GM19324 (cell line): ENCODE measurements at regions not wholly inside any gene's neighbourhood (a gene's known extent, or its start where the extent isn't known, plus 50 kb on each side); places are given as distances from the start of the nearest gene placed in this dataset.
"Not testable (repeated sequence)": the region's sequence is repeated elsewhere in the genome, so short reads cannot be mapped to it uniquely, and the experiment has no call there.

Experiments
- ATAC-seq: cut with Tn5 transposase; IDR thresholded peaks from one replicate; pipeline ENCODE4 v1.9.1; 2021; ENCODE audit warnings: mild to moderate bottlenecking, moderate library complexity; ENCODE audit not compliant: unreplicated experiment, low FRiP score

DNA sequence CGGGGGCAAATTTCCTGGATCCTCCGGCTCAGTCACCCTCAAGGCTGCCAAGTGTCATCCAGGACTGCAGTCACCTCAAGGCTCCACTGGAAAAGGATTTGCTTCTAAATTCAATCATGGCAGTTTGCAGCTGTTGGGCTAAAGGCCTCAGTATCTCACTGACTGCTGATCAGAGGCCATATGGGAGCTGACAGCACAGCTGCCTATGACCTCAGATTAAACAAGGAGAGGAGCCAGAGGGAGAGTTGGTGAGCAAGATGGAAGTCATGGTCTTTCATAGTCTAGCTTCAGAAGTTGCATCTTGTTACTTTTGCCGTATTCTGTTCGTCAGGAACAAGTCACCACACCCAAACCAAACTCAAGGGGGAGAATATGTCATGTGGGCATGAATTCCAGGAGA lies 849.7 kb downstream of the UQCRFS1 start:
- no peak for ATAC-seq

DNA sequence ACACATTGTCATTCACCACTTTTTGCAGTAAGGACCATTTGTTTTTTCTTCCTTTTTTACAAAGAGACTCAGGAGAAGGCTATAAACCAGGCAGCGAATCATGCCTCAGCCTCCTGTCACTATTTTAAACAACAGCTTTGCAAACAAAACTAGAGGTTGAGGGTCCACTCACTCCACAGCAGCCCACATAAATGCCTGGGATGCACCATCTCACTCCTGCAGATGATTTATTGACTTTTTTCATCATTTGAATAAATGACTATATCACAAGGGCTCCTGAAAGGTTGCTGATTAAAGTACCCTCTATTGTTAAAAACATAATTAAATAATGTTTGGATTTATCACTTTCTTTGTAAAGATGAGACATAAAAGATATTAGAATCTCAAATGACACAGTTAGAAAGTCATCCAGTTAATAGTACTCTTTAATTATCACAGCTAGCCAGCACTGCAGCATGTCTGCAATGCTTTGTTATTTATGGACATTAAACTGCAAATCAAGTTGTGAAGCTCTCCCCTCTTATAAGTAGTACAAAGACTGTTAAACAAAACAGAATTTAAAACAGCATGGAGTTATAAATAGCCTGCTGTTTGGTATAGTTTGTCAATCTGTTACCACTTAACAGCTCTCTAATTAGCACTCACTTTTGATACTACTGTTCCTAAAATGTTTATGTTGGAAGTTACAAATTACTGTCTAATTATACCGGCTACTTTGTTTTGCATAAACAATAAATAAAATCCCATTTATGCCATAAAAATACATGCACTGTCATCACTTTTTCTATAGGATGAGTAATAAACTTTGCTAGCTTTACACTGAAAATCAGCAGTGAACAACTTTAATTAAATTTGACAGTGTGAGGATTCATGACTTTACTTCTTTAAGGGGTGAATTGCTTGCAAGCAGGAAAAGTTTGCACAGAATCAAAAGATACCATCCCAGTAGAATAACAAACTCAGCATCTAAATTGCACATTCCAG lies 853.2 kb downstream of the UQCRFS1 start:
- no peak for ATAC-seq

DNA sequence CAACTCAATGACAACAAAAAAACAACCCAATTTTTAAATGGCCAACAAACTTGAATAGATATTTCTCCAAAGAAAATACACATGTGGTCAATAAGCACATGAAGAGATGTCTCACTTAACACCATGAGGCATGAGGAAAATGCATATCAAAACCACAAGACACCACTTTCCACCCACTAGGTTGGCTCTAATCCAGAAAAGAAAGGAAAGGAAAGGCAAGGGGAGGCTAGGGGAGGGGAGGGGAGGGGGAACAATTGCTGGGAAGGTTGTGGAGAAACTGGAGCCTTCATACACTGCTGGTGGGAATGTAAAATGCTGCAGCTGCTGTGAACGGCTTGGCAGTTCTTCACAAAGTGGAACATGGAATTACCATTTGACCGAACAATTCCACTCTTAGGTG lies 854.3 kb downstream of the UQCRFS1 start:
- no peak for ATAC-seq

DNA sequence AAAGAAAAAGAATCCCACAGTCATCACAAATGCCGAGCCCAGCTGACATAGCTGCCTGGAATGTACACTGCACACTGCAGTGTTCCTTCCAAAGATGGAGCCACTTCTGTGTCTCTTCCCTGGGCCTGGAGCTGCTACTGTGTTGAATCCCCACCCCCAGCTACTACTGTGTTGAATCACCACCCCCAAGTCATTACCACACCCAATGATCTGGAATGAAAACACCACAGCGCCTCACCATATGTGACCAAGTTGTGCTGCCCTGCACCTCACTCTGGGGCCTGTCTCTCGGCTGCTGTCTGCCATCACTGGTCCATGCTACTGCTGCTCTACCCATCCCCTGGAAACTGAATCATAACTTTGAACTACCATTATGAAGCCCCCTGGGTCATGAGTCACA lies 861.2 kb downstream of the UQCRFS1 start:
- ATAC-seq = no peak

DNA sequence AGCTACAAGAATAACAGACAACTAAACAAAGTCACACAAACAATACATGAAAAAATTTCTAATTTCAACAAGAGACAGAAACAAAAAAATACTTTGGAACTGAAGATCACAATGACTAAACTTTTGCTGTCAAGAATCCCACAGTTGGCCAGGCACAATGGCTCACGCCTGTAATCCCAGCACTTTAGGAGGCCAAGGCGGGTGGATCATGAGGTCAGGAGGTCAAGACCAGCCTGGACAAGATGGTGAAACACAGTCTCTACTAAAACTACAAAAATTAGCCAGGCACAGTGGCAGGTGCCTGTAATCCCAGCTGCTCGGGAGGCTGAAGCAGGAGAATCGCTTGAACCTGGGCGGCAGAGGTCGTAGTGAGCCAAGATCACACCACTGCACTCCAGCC lies 861.6 kb downstream of the UQCRFS1 start:
- ATAC-seq = not testable (repeated sequence)

DNA sequence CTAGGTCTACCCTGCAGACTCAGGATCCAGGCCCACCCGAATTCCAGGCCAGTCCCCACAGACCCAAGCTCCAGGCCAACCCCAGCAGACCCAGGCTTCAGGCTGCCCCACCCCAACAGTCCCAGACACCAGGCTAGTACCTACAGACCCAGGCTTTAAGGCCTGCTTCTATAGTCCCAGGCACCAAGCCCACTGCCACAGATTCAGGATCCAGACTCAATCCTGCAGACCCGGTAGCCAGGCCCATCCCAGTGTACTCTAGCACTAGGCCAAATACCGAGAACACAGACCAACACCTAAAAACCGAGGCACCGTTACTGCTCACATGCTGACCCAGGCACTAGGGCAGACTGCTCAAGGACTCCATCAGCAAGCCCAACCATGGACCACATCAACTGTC lies 862.3 kb downstream of the UQCRFS1 start:
- no peak for ATAC-seq

DNA sequence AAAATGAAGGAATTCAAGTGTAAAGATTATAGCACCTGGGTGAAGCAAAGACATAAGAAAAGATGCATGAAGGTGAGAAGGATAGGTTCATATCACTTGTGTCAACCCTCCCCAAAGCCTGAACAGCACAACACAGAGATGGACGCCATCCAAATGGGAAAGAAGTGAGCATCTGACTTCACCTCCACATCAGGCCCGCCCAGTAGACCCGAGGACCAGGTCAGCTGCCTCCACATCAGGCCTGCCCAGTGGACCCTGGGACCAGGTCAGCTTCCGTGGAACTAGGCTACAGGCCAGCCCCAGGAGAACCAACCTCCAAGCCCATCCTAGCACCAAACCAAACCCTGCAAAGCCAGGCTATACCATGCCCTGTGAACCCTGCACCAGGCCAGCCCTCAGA lies 862.9 kb downstream of the UQCRFS1 start:
- no peak for ATAC-seq

DNA sequence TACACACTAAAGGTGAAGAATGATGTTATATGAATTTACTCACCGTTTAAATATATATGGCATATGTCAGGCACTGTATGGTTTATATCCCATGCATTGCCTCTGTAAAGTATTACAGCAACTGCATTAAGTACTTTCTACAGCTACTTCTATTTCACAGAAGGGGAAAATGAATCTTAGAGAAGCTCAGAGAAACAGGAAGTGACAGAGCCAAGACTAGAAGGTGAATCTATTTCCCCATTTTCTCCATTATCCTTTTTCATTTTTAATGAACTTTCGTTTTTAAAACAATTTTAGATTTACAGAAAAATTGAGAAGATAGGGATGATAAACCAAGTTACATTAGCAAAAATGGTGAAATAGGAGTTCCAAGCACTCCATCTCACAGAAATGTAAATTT lies 863.3 kb downstream of the UQCRFS1 start:
- ATAC-seq = no peak

DNA sequence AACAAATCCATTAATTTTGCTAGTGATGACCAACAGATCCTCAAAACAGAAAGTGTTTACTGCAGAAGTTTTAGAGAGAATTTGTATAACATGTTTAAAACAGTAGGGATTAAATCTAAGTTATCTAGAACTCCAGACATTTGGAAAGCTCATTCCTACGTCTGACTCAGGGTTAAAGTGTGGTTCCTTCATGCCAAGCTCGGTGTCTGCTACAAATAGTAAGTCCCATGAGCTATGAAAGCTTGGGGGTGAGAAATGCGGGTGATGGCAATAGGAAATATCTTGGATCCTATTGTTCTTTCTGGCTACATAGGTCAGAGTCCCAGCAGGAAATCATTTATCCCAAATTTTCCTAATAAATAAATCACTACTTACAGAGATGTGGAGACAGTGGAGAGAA lies 867.1 kb downstream of the UQCRFS1 start:
- no peak for ATAC-seq

DNA sequence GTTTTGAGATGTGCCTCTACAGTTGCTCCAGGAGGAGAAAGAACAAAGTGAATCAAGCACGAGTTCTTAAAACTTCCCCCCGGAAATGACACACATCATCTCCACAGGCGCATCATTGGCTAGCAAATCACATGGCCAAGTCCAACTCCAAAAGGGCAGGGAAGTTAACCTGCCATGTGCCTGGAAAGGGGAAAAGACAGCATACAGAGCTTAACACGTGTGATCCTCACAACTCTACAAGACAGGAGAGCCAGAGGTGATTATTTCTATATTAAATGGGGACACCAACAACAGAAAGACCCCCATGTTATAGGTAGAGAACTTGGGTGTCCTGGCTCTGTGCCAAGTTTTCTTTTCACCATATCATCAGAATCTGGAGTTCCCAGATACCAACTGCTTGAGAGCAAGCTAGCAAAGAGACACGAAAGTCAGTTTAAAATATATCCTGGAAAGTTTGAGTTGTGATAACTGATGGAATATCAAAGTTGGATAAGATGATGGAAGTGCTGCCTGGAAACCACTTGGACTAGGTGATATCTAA lies 871.1 kb downstream of the UQCRFS1 start:
- no peak for ATAC-seq

DNA sequence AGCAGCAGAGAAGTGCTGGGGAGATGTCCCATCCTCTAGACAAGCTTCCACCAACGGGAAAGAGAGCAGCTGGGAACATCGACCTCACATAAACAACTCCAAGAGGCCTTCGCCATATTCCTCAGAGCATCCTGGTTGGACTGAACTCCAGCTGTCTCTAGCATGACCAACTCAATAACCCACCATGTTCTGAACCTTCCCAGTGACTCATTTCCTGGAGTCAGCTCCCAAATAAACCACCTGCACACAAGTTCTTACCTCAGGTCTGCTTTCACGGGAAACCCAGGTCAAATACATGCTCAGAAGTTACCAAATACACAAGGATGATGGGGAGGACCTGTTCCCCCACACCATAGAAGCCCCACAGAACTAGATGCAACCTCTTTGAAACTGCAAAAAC lies 878.5 kb downstream of the UQCRFS1 start:
- no peak for ATAC-seq

DNA sequence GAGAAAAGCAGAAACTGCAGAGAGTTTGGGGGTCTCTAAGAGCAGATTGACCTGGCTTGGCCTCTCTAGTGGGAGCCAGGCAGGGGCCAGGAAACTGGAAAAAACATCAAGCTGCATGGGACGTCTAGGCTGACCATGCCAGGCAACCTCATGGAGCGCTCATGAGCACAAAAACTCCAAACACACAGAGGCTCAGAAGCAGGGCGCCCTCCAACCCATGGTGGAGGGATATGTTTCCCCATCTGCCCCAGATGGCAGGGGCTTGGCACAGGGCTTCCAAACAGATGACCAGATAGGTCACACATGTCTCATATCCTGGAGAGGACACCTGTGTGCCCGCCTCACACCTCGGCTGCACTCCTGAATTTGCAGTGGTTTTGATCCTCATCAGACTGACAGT lies 879.0 kb downstream of the UQCRFS1 start:
- ATAC-seq = no peak

DNA sequence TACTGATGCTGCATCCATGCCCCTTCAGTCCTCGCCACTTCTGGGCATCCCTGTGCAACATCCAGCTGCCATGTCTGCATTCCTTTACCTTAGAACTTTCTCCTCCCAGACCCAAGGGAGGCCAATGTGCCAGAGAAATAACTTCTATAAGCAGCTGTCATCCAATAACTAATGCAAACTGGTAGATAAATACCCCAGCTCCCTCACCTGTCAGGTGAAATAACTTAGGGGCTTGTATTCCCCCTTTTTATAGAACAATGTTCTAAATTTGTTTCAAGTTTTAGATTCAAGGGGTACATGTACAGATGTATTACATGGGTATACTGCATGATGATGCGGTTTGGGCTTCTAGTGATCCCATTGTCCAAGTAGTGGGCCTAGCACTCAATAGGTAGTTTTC lies 880.1 kb downstream of the UQCRFS1 start:
- no peak for ATAC-seq

DNA sequence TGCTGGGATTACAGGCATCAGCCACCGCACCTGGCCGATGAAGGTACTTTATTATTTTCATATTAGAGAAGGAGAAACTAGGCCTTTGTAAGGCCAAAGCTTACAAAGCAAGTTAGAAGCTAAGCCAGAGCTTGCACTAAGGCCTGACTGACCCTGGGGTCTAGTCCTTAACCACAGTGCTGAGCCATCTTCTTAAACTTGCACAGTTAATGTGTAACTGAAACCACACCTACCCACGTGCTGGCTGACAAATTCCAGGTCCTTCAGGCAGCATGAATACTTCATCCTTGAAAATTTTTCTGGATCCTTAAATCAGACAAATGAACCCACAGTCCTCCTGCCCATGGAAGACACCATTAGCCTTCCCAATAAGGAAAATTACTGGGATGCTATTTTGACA lies 880.6 kb downstream of the UQCRFS1 start:
- ATAC-seq = no peak

DNA sequence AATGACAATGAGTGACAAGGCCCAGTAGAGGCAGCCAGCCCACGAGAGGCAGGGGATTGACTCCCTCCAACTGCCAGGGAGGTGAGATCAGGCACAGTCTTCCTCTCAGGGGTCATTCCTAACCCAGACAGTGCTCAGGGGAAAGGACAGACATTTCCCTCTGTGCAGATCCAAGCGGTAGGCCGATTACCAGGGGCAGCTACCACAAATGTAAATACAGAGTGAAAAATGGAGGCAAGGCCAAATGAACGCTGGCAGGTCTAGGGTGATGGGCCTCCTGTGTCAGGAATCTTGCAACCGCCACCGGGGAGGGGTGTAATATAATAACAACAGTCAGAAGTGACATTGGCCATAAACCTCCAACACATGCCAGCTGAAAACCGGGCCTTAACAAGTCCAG lies 881.4 kb downstream of the UQCRFS1 start:
- ATAC-seq = no peak

DNA sequence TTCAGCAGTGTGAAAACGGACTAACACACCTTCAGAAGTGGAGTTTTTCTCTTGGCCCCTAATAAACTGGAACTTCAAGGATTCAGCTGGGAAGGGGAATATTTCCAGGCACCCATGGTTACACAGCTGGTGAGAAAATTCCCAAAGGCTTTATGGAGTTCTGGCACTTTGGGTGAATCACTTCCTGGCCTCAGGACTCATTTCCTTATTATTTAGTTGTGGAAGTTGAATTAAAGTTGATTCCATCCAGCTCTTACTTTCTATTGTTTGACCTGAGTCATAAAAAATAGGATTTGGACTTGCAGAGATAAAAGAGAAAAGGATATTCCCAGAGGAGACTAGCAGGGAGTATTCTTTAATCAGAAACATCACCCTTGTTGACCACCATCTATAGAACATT lies 882.1 kb downstream of the UQCRFS1 start:
- ATAC-seq = no peak

DNA sequence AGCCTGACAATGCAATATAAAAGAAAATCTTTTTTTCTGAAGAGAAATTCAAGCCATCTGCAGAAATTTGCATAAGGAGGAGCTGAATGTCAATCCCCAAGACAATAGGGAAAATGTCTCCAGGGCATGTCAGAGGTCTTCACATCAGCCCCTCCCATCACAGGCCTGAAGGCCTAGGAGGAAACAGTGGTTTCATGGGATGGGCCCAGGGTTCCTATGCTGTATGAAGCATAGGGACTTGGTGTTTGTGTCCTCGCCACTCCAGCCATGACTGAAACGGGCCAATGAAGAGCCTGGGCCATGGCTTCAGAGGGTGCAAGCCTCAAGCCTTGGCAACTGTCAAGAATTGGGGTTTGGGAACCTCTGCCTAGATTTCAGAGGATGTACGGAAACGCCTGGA lies 883.5 kb downstream of the UQCRFS1 start:
- ATAC-seq = no peak

DNA sequence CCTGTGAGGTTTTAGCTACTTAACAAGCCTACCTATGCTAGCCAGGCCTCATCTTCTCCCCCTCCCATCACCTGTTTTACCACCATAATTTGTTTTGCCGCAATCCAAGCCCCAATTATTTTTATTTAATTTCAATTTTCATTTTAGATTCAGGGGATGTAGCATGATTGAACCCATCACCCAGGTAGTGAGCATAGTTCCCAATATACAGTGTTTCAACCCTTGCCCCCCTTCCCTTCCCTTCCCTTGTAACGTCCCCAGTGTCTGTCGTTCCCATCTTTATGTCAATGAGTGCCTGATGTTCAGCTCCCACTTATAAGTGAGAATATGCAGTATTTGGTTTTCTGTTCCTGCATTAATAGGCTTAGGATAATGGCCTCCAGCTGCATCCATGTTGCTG lies 885.0 kb downstream of the UQCRFS1 start:
- ATAC-seq = no peak

DNA sequence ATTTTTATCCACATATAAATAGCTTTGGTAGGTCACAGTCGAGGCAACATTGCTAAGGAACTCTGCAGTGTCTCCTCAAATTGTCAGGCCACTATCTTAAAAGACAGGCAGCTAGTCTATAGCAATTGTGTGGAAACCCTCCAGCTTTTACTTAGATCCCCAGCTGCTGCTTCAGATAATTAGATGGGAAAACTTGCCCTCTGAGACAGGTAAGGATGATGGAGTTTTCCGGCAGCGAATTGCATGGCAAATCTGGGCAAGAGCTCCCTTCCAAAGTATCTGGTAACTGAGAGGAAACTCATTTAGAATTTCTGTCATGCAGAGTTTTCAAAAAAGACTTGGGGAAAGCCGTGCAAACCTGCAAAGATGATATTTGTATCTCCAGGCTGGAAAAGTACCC lies 886.2 kb downstream of the UQCRFS1 start:
- ATAC-seq = no peak

DNA sequence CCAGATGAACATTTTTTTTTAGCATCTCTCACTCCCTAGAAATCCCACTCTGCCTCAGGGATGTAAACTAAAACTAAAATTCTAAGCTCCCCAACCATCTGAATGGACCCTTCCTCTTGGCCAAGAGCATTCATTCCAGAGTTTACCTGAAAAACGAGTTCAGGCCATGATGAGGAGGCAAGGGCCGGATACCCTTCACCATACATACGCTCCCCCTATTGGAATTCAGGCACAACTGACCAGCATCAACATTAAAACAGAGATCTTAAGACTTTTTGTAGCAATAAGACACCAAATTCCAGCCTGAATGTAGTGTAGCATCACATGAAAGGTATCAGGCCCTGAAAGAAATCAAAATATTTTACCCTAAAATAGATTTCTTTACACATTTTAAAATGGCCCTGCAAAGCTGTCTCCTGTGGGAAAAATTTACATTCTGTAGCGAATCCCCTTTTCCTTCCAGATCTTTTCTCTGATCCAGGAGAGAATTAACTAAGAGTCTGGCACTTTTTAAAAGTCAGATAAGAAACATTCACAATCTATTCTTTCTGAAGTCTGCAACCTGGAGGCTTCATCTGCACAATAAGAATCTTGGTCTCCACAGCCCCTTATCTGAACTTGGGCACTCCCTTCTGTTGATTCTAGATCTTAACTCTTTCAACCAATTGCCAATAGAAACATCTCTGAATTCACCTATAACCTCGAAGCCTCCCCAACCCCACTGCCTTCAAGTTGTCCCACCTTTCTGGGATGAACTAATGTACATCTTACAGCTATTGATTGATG lies 888.5 kb downstream of the UQCRFS1 start:
- no peak for ATAC-seq

DNA sequence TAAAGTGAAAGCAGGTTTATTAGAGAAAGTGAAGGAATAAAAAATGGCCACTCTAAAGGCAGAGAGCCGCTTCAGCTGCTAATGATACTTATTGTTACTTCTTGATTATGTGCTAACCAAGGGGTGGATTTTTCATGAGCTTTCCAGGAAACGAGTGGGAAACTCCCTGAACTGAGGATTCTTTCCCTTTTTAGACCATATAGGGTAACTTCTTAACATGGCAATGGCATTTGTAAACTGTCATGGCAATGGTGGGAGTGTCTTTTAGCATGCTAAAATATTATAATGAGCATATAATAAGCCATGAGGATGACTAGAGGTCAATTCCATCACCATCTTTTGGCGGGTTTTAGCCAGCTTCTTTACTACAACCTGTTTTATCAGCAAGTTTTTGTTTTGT lies 890.0 kb downstream of the UQCRFS1 start:
- no peak for ATAC-seq
